Mesenchymal stem cell (in vitro differentiated cells and primary cell): ENCODE measurements at regions not wholly inside any gene's neighbourhood (a gene's known extent, or its start where the extent isn't known, plus 50 kb on each side); places are given as distances from the start of the nearest gene placed in this dataset.
"Not testable (repeated sequence)": the region's sequence is repeated elsewhere in the genome, so short reads cannot be mapped to it uniquely, and the experiment has no call there.

ENCODE experiments used
- DNase-seq: peaks from one replicate; pipeline ENCODE4 v3.0.0-alpha.2; 2013
- H2AFZ ChIP-seq: one replicate; pipeline ENCODE4 v1.6.1; 2013; ENCODE audit warnings: low read depth, mild to moderate bottlenecking, control low read depth, inconsistent platforms, low read length, moderate library complexity
- H2AK5ac ChIP-seq: 2 replicates; pipeline ENCODE4 v1.6.1; 2013; ENCODE audit warnings: low read length, moderate library complexity, mild to moderate bottlenecking, inconsistent platforms; ENCODE audit not compliant: severe bottlenecking
- H2BK120ac ChIP-seq: one replicate; pipeline ENCODE4 v1.6.1; 2013; ENCODE audit warnings: low read depth, mild to moderate bottlenecking, inconsistent platforms, low read length, moderate library complexity
- H2BK12ac ChIP-seq, 2 experiments: one replicate each; pipeline ENCODE4 v1.6.1; 2013; ENCODE audit warnings: inconsistent platforms in 2 of 2, low read length in 2 of 2, mild to moderate bottlenecking in 2 of 2, moderate library complexity in 2 of 2, control low read depth in 1 of 2
- H2BK15ac ChIP-seq: one replicate; pipeline ENCODE4 v1.6.1; 2013; ENCODE audit warnings: mild to moderate bottlenecking, low read depth, inconsistent platforms; ENCODE audit not compliant: poor library complexity, severe bottlenecking
- H2BK5ac ChIP-seq: 2 replicates; pipeline ENCODE4 v1.6.1; 2013; ENCODE audit warnings: low read depth, mild to moderate bottlenecking, low read length, control low read depth, inconsistent platforms; ENCODE audit not compliant: poor library complexity, severe bottlenecking
- H3K14ac ChIP-seq, 2 experiments: one replicate each; pipeline ENCODE4 v1.6.1; 2013; ENCODE audit warnings: inconsistent platforms in 2 of 2, low read length in 2 of 2, control low read depth in 1 of 2, mild to moderate bottlenecking in 1 of 2, moderate library complexity in 1 of 2
- H3K18ac ChIP-seq, 2 experiments: one replicate each; pipeline ENCODE4 v1.6.1; 2013; ENCODE audit warnings: inconsistent platforms in 2 of 2, low read length in 2 of 2, control low read depth in 1 of 2, low read depth in 1 of 2, mild to moderate bottlenecking in 1 of 2
- H3K23ac ChIP-seq, 2 experiments: one replicate each; pipeline ENCODE4 v1.6.1; 2013; ENCODE audit warnings: inconsistent platforms in 2 of 2, low read length in 2 of 2, mild to moderate bottlenecking in 2 of 2, moderate library complexity in 2 of 2, control low read depth in 1 of 2
- H3K27ac ChIP-seq: 2 replicates; pipeline ENCODE4 v1.5.1; 2013; ENCODE audit warnings: mild to moderate bottlenecking, moderate library complexity, low read length, control low read depth, inconsistent platforms; ENCODE audit not compliant: poor library complexity, severe bottlenecking
- H3K27me3 ChIP-seq, 2 experiments: 2 replicates each; pipeline versions ENCODE4 v1.6.1 to v1.7.0; 2013; ENCODE audit warnings: low read length in 2 of 2, mild to moderate bottlenecking in 2 of 2, moderate library complexity in 2 of 2, control low read depth in 1 of 2, inconsistent platforms in 1 of 2; ENCODE audit not compliant: control insufficient read depth in 1 of 2, insufficient read depth in 1 of 2
- H3K36me3 ChIP-seq, 2 experiments: 2 replicates each; pipeline versions ENCODE4 v1.6.1 to v1.7.0; 2013; ENCODE audit warnings: low read length in 2 of 2, control low read depth in 1 of 2, inconsistent platforms in 1 of 2, low read depth in 1 of 2, mild to moderate bottlenecking in 1 of 2; ENCODE audit not compliant: insufficient read depth in 2 of 2, control insufficient read depth in 1 of 2
- H3K4ac ChIP-seq, 2 experiments: one replicate each; pipeline ENCODE4 v1.6.1; 2013; ENCODE audit warnings: inconsistent platforms in 2 of 2, low read length in 2 of 2, mild to moderate bottlenecking in 2 of 2, moderate library complexity in 2 of 2, control low read depth in 1 of 2, low read depth in 1 of 2
- H3K4me1 ChIP-seq: 2 replicates; pipeline ENCODE4 v1.6.1; 2013; ENCODE audit warnings: low read depth, low read length, control low read depth; ENCODE audit not compliant: control insufficient read depth, insufficient read depth
- H3K4me2 ChIP-seq: 2 replicates; pipeline ENCODE4 v1.6.1; 2013; ENCODE audit warnings: low read length, mild to moderate bottlenecking, inconsistent platforms; ENCODE audit not compliant: poor library complexity, severe bottlenecking
- H3K4me3 ChIP-seq, 2 experiments: 2 replicates each; pipeline versions ENCODE4 v1.5.1 to v1.7.0; 2013; ENCODE audit warnings: low read length in 2 of 2, mild to moderate bottlenecking in 2 of 2, control low read depth in 1 of 2, low read depth in 1 of 2; ENCODE audit not compliant: insufficient read depth in 1 of 2
- H3K79me1 ChIP-seq: replicated peaks from 2 replicates; pipeline ENCODE4 v1.6.1; 2013; ENCODE audit warnings: mild to moderate bottlenecking, control low read depth, low read length, inconsistent platforms; ENCODE audit not compliant: poor library complexity, severe bottlenecking
- H3K9ac ChIP-seq: 2 replicates; pipeline ENCODE4 v1.7.0; 2013; ENCODE audit warnings: mild to moderate bottlenecking, low read length, moderate library complexity
- H3K9me3 ChIP-seq: 2 replicates; pipeline ENCODE4 v1.7.0; 2013; ENCODE audit warnings: mild to moderate bottlenecking, low read length; ENCODE audit not compliant: control insufficient read depth
- H4K8ac ChIP-seq: one replicate; pipeline ENCODE4 v1.6.1; 2013; ENCODE audit warnings: inconsistent platforms, mild to moderate bottlenecking, low read length, moderate library complexity
- H4K91ac ChIP-seq: one replicate; pipeline ENCODE4 v1.6.1; 2013; ENCODE audit warnings: mild to moderate bottlenecking, low read length, inconsistent platforms
- WGBS: methylation state at CpG from one replicate; pipeline ENCODE4 v1.1.7; 2013; ENCODE audit warnings: mixed read lengths; 5-methylcytosine and 5-hydroxymethylcytosine counted together

DNA sequence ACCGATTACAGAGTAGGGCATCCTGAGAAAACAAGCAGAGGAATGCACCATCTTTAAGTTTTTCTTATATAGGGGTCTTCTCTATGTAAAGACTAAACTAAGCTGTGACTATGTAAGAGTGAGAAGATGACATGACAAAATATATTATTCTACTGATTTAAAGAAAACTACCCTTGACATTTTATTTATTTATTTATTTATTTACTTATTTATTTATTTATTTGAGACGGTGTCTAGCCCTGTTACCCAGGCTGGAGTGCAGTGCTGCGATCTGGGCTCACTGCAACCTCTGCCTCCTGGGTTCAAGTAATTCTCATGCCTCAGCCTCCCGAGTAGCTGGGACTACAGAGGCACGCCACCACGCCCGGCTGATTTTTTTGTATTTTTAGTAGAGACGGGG, 320.4 kb upstream of the SASH1 start:
- 96% methylated on average over 8 of the region's 8 CpGs for WGBS
- not testable (repeated sequence) for H3K36me3 ChIP-seq, H3K4me2 ChIP-seq

DNA sequence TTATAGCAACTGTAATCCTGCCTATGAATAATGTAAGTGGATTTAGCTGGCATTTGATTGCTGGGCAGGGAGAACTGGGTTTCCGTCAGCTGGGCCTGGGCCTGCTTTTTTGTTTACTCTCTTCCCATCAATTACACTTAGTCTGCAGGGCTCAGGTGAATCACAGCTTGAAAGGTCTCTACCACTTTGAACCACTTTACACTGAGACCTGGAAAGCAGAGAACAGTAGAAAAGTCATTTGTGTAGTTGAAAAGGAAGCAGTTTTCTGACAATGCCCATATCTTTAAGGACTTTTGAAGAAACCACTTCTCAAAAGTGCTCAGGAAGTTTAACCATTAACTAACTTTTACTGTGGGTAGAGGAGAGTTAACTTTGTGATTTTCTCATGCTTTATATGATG, 315.4 kb upstream of the SASH1 start:
- H4K8ac ChIP-seq: no peak overlapping the region
- H3K18ac ChIP-seq: no peak overlapping the region
- no peak overlapping the region for H2BK15ac ChIP-seq
- no peak overlapping the region for H3K14ac ChIP-seq
- WGBS: 80% methylated on average over 1 of the region's 1 CpG
- H2BK120ac ChIP-seq: no peak overlapping the region
- peaks cover 5% of the 10 kb centered on the region for H3K9me3 ChIP-seq
- no peak overlapping the region for H2AFZ ChIP-seq
- H2BK12ac ChIP-seq: no peak overlapping the region
- no peak overlapping the region for H2BK5ac ChIP-seq
- H3K4me3 ChIP-seq: no peak overlapping the region
- H3K27me3 ChIP-seq: no peaks in the 10 kb centered on the region
- H3K4me2 ChIP-seq: no peak overlapping the region
- H3K4ac ChIP-seq: no peak overlapping the region
- H3K27ac ChIP-seq: no peak overlapping the region
- H3K36me3 ChIP-seq: no peaks in the 10 kb centered on the region
- H4K91ac ChIP-seq: no peak overlapping the region
- H3K23ac ChIP-seq: no peak overlapping the region
- no peak overlapping the region for H3K9ac ChIP-seq
- H3K4me1 ChIP-seq: no peaks in the 10 kb centered on the region
- DNase-seq: no peak
- no peaks in the 10 kb centered on the region for H3K79me1 ChIP-seq
- no peak overlapping the region for H2AK5ac ChIP-seq

More for the DNA sequence above, 320.4 kb upstream of the SASH1 start:
- not testable (repeated sequence) for H3K4me1 ChIP-seq, H3K18ac ChIP-seq, H2BK5ac ChIP-seq, H3K14ac ChIP-seq, H2BK15ac ChIP-seq, H4K8ac ChIP-seq, H3K79me1 ChIP-seq, H3K4ac ChIP-seq, DNase-seq, H3K4me3 ChIP-seq, H2AFZ ChIP-seq, H2BK12ac ChIP-seq, H3K9ac ChIP-seq, H3K27ac ChIP-seq, H2BK120ac ChIP-seq, H2AK5ac ChIP-seq, H3K27me3 ChIP-seq, H3K23ac ChIP-seq, H4K91ac ChIP-seq
- H3K9me3 ChIP-seq: peaks cover 13% of the 10 kb centered on the region

DNA sequence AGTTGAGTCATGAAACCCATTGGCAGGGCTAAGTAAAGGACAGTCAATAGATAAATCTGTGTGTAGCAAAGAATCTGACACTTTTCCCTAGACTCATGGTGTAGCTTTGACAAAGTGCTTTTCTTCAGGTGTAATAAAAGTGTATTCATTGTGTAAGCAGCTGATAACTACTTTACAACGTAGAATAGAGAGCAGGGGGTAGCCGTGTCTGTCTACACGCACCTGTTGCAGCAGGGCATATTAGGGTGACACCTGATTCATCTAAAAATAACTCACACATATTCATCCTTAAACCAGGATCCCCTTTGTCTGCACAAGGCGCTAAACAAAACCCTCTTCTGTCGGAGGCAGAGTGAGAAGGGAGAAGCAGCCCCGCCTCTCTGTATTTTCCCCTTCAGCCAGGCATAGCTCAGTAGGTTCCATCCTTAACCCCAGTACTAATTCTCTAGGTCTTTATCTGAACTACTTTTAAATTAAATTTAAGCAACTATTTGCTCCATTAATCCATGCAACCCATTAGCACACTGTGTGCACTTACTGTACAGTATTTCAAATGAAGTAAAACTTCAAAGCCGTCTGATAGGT, 306.7 kb upstream of the SASH1 start:
- H2BK15ac ChIP-seq: no peak overlapping the region
- no peak overlapping the region for H3K4ac ChIP-seq
- H3K9me3 ChIP-seq: no peaks in the 10 kb centered on the region
- WGBS: 92% methylated on average over 7 of the region's 7 CpGs
- H3K9ac ChIP-seq: no peak overlapping the region
- H2BK12ac ChIP-seq: no peak overlapping the region
- H2AK5ac ChIP-seq: no peak overlapping the region
- no peak overlapping the region for H3K23ac ChIP-seq
- H3K14ac ChIP-seq: no peak overlapping the region
- no peak overlapping the region for H3K4me2 ChIP-seq
- no peaks in the 10 kb centered on the region for H3K4me1 ChIP-seq
- no peak overlapping the region for H4K8ac ChIP-seq
- H2BK120ac ChIP-seq: no peak overlapping the region
- H3K18ac ChIP-seq: no peak overlapping the region
- H3K27me3 ChIP-seq: no peaks in the 10 kb centered on the region
- no peaks in the 10 kb centered on the region for H3K79me1 ChIP-seq
- H4K91ac ChIP-seq: no peak overlapping the region
- H2AFZ ChIP-seq: no peak overlapping the region
- no peak overlapping the region for H3K27ac ChIP-seq
- no peak overlapping the region for H2BK5ac ChIP-seq
- no peak overlapping the region for H3K4me3 ChIP-seq
- no peaks in the 10 kb centered on the region for H3K36me3 ChIP-seq
- DNase-seq: no peak

DNA sequence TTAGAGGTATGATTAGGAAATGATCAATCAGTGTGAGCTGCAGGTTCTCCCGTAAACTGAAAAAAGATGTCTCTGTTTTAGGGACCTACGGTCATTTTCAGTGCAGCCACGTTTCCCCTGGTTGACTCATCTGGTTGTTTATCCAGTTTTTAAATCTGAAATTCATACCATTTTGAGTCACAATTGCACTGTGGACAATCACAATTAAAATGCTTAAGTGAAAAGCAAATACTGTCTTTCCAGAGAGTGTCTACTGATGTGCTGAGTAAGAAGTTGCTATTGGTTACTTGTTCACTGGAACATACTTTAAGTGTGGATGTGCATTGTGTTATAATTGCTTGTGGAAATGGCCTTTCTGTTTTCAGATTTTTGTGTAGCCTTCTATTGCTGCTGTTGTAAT, 305.1 kb upstream of the SASH1 start:
- Histone ChIP-seq H2AFZ (no peak overlapping the region), H3K79me1 (no peaks in the 10 kb centered on the region), H2BK15ac (no peak overlapping the region), H3K14ac (no peak overlapping the region), H3K23ac (no peak overlapping the region), H3K9ac (no peak overlapping the region), H2AK5ac (no peak overlapping the region), H2BK120ac (no peak overlapping the region), H3K9me3 (no peaks in the 10 kb centered on the region), H2BK5ac (no peak overlapping the region), H4K8ac (no peak overlapping the region), H3K27me3 (no peaks in the 10 kb centered on the region), H3K4me2 (no peak overlapping the region), H3K27ac (no peak overlapping the region), H3K18ac (no peak overlapping the region), H3K4me3 (no peak overlapping the region), H3K36me3 (no peaks in the 10 kb centered on the region), H3K4me1 (no peaks in the 10 kb centered on the region), H2BK12ac (no peak overlapping the region), H3K4ac (no peak overlapping the region), H4K91ac (no peak overlapping the region)
- DNase-seq: no peak
- 87% methylated on average over 3 of the region's 3 CpGs for WGBS
